ACHN (cell line): ENCODE measurements at regions not wholly inside any gene's neighbourhood (a gene's known extent, or its start where the extent isn't known, plus 50 kb on each side); places are given as distances from the start of the nearest gene placed in this dataset.
"Not testable (repeated sequence)": the region's sequence is repeated elsewhere in the genome, so short reads cannot be mapped to it uniquely, and the experiment has no call there.

Experiments used
- DNase-seq: peaks from one replicate; pipeline ENCODE4 v3.0.0-alpha.2; 2015
- in situ Hi-C: cut with HindIII; loops from 2 replicates; pipeline ENCODE4 v1.10.0; 2017; ENCODE audit warnings: low sequenced_read_pairs, low pct_ligation_motif_present, low pct_unique_long_range_greater_than_20kb

GRCh38 chr15:62218841-62219240 is 53.8 kb upstream of the C2CD4B start:
- no peak for DNase-seq
- in situ Hi-C loops: no loop called here

- in situ Hi-C loops: no loop called here
- no peak for DNase-seq
Measured at GRCh38 chr15:62219799-62220198, 54.7 kb upstream of the C2CD4B start.

GRCh38 chr15:62223020-62223419 is 57.9 kb upstream of the C2CD4B start:
- DNase-seq: peak; percentile 14
- in situ Hi-C loops: no loop called here

- in situ Hi-C loops: no loop called here
- DNase-seq: no peak
Measured at GRCh38 chr15:62228604-62229003, 63.5 kb upstream of the C2CD4B start.

- in situ Hi-C loops: no loop called here
- no peak for DNase-seq
Measured at GRCh38 chr15:62231856-62232255, 66.8 kb upstream of the C2CD4B start.

GRCh38 chr15:62240121-62241096 is 75.3 kb upstream of the C2CD4B start:
- in situ Hi-C loops: no loop called here
- DNase-seq: no peak

GRCh38 chr15:62241135-62241770 is 76.2 kb upstream of the C2CD4B start:
- in situ Hi-C loops: no loop called here
- peak; percentile 34 for DNase-seq

GRCh38 chr15:62242999-62243398 is 77.9 kb upstream of the C2CD4B start:
- in situ Hi-C loops: no loop called here

GRCh38 chr15:62244762-62245161 is 79.7 kb upstream of the C2CD4B start:
- DNase-seq: no peak

More at GRCh38 chr15:62242999-62243398, 77.9 kb upstream of the C2CD4B start:
- DNase-seq: no peak

GRCh38 chr15:62248277-62248984 is 83.3 kb upstream of the C2CD4B start:
- DNase-seq: no peak
- in situ Hi-C loops: no loop called here

More at GRCh38 chr15:62244762-62245161, 79.7 kb upstream of the C2CD4B start:
- in situ Hi-C loops: no loop called here

- no peak for DNase-seq
- in situ Hi-C loops: no loop called here
Measured at GRCh38 chr15:62249501-62249900, 84.4 kb upstream of the C2CD4B start.

GRCh38 chr15:62250186-62250585 is 85.1 kb upstream of the C2CD4B start:
- DNase-seq: no peak
- in situ Hi-C loops: no loop called here

GRCh38 chr15:62250978-62251377 is 85.9 kb upstream of the C2CD4B start:
- no peak for DNase-seq
- in situ Hi-C loops: no loop called here

GRCh38 chr15:62253294-62253693 is 88.2 kb upstream of the C2CD4B start:
- DNase-seq: no peak
- in situ Hi-C loops: no loop called here

GRCh38 chr15:62254137-62254934 is 89.3 kb upstream of the C2CD4B start:
- DNase-seq: peak; percentile 53
- in situ Hi-C loops: no loop called here

- in situ Hi-C loops, DNase-seq: not testable (repeated sequence)
Measured at GRCh38 chr15:62256430-62256829, 91.3 kb upstream of the C2CD4B start.

- no peak for DNase-seq
- in situ Hi-C loops: no loop called here
Measured at GRCh38 chr15:62257996-62258521, 93.0 kb upstream of the C2CD4B start.

- no peak for DNase-seq
Measured at GRCh38 chr15:62262305-62262941, 97.3 kb upstream of the C2CD4B start.

More at GRCh38 chr15:62262305-62262941, 97.3 kb upstream of the C2CD4B start:
- in situ Hi-C loops: no loop called here
